GM12892 (cell line): ENCODE measurements at regions not wholly inside any gene's neighbourhood (a gene's known extent, or its start where the extent isn't known, plus 50 kb on each side); places are given as distances from the start of the nearest gene placed in this dataset.

ENCODE experiments used
- POLR2A ChIP-seq: IDR thresholded peaks from 2 replicates; pipeline ENCODE4 v1.6.1; 2011; ENCODE audit warnings: low read depth, low read length, control low read depth
- POLR2AphosphoS5 ChIP-seq: IDR thresholded peaks from 2 replicates; pipeline ENCODE4 v1.6.1; 2011; ENCODE audit warnings: low read depth, low read length, control low read depth

GRCh38 chr17:34482730-34483129 is 96.7 kb upstream of the TMEM132E start:
- TF ChIP-seq POLR2A (no peak), POLR2AphosphoS5 (no peak)
